ENCODE measurements at regions not wholly inside any gene's neighbourhood (a gene's known extent, or its start where the extent isn't known, plus 50 kb on each side); places are given as distances from the start of the nearest gene placed in this dataset.

DNA sequence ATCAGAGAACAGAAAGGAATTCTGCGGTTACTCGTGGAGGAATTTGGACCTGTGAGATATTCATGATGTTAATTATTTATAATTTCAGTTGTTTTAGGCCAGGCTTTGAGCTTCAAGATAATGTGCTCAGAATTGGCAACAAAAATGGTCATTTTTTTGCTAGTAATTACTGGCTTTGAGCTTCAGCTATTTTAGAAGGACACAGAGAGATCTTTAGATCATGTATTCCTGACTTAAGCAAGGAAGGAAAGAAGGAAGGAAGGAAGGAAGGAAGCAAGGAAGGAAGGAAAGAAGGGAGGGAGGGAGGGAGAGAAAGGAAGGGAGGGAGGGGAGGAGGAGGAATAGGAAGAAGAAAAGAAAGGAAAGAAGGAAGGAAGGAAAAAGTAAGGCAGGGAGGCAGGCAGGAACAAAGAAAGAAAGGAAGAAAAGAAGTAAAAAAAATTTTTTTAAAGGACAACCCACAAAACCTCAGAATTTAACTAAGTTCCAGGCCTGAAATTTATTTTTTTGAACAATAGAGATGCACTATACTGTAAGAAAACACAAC, 277.9 kb upstream of the KLF3 start:
- Histone ChIP-seq H3K9me2 (ENCODE audit: low read depth, low read length) (no peaks in the 10 kb centered on the region), H3F3A (ENCODE audit: insufficient read depth, low read length) (no peaks in the 10 kb centered on the region), H3K36me3 (ENCODE audit: insufficient read depth, low read length) (no peaks in the 10 kb centered on the region), H3K27me3 (ENCODE audit: insufficient read depth, low read length) (no peaks in the 10 kb centered on the region), H3K9ac (ENCODE audit: low read length) (no peak overlapping the region), H3K4me2 (ENCODE audit: low read length) (no peak overlapping the region), H4K20me1 (ENCODE audit: insufficient read depth, low read length) (no peaks in the 10 kb centered on the region), H3K9me3 (ENCODE audit: low read length) (0 out of 2 replicates have a peak, but pooled peaks cover 4% of the 10 kb centered on the region), H3K4me3 (ENCODE audit: low read depth, low read length, poor library complexity, severe bottlenecking) (no peak overlapping the region), H2AFZ (ENCODE audit: low read length) (no peak overlapping the region), H3K4me1 (ENCODE audit: insufficient read depth, low read length, severe bottlenecking) (no peaks in the 10 kb centered on the region), H3K27ac (ENCODE audit: low read depth, low read length, poor library complexity, severe bottlenecking) (no peak overlapping the region), H3K79me2 (ENCODE audit: insufficient read depth, low read length) (no peaks in the 10 kb centered on the region)
- TF ChIP-seq, protein P1, sequence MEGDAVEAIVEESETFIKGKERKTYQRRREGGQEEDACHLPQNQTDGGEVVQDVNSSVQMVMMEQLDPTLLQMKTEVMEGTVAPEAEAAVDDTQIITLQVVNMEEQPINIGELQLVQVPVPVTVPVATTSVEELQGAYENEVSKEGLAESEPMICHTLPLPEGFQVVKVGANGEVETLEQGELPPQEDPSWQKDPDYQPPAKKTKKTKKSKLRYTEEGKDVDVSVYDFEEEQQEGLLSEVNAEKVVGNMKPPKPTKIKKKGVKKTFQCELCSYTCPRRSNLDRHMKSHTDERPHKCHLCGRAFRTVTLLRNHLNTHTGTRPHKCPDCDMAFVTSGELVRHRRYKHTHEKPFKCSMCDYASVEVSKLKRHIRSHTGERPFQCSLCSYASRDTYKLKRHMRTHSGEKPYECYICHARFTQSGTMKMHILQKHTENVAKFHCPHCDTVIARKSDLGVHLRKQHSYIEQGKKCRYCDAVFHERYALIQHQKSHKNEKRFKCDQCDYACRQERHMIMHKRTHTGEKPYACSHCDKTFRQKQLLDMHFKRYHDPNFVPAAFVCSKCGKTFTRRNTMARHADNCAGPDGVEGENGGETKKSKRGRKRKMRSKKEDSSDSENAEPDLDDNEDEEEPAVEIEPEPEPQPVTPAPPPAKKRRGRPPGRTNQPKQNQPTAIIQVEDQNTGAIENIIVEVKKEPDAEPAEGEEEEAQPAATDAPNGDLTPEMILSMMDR (IDR thresholded peaks at IDR 0.05; ENCODE audit: low read length), result no peak
- no peak for TF ChIP-seq EZH2 (IDR thresholded peaks at IDR 0.05; ENCODE audit: borderline replicate concordance, low read length)

DNA sequence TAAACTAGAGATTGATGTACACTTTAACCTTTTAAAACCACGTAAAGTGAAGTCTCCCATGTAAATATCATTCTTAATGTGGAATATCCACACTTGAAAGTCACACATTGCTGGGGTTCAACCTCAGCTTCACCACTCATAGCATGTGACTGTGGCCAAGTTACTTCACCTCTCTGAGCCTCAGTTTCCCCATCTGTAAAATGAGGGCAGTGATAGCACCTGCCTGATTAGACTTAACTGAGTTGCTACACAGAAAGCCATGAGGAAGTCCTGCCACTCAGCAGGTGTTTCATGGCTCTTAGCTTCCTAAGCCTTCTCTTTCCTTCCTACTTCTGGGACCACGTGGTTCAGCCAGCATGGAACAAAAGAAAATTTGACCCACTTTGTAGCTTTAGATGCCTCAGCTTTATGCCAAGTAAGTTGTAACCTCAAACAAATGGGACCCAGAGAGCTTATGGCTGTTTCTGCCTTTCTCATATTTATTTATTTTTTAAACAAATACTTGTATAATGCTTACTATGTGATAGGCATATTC, 277.3 kb upstream of the KLF3 start:
- 0 out of 2 replicates have a peak, but pooled peaks cover 4% of the 10 kb centered on the region for H3K9me3 ChIP-seq (ENCODE audit: low read length)
- no peaks in the 10 kb centered on the region for H3K9me2 ChIP-seq (ENCODE audit: low read depth, low read length)
- H3F3A ChIP-seq (ENCODE audit: insufficient read depth, low read length), result no peaks in the 10 kb centered on the region
- no peak overlapping the region for H3K27ac ChIP-seq (ENCODE audit: low read depth, low read length, poor library complexity, severe bottlenecking)
- no peak overlapping the region for H3K9ac ChIP-seq (ENCODE audit: low read length)
- no peak overlapping the region for H3K4me2 ChIP-seq (ENCODE audit: low read length)
- H3K36me3 ChIP-seq (ENCODE audit: insufficient read depth, low read length), result no peaks in the 10 kb centered on the region
- no peak overlapping the region for H2AFZ ChIP-seq (ENCODE audit: low read length)
- no peaks in the 10 kb centered on the region for H4K20me1 ChIP-seq (ENCODE audit: insufficient read depth, low read length)
- no peaks in the 10 kb centered on the region for H3K79me2 ChIP-seq (ENCODE audit: insufficient read depth, low read length)
- no peaks in the 10 kb centered on the region for H3K4me1 ChIP-seq (ENCODE audit: insufficient read depth, low read length, severe bottlenecking)
- no peaks in the 10 kb centered on the region for H3K27me3 ChIP-seq (ENCODE audit: insufficient read depth, low read length)
- TF ChIP-seq EZH2 (IDR thresholded peaks at IDR 0.05; ENCODE audit: borderline replicate concordance, low read length), result no peak
- TF ChIP-seq, protein P1 (IDR thresholded peaks at IDR 0.05; ENCODE audit: low read length), result no peak
- H3K4me3 ChIP-seq (ENCODE audit: low read depth, low read length, poor library complexity, severe bottlenecking), result no peak overlapping the region

DNA sequence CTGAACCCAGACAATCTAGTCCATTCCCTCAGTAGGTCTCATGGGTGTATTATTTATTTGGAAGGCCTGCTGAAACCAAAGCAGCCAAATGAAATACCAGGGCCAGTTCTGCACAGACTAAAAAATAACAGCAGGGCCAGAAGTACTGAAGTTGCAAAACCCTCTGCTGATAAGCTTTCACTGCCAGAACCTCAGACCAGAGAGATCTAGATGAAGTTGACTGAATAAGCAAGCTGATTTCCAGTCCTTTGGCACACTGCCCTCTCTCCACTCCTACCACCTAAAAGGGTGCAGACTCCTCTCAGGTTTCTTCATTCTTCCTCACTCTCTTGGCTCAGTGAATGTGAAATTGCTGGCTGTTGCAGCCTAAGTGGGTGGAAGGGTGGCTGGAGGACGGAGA, 276.7 kb upstream of the KLF3 start:
- no peaks in the 10 kb centered on the region for H4K20me1 ChIP-seq (ENCODE audit: insufficient read depth, low read length)
- H3K4me1 ChIP-seq (ENCODE audit: insufficient read depth, low read length, severe bottlenecking), result no peaks in the 10 kb centered on the region
- 0 out of 2 replicates have a peak, but pooled peaks cover 4% of the 10 kb centered on the region for H3K9me3 ChIP-seq (ENCODE audit: low read length)
- no peak overlapping the region for H3K4me3 ChIP-seq (ENCODE audit: low read depth, low read length, poor library complexity, severe bottlenecking)
- TF ChIP-seq EZH2 (IDR thresholded peaks at IDR 0.05; ENCODE audit: borderline replicate concordance, low read length), result no peak
- TF ChIP-seq, protein P1 (IDR thresholded peaks at IDR 0.05; ENCODE audit: low read length), result no peak
- H3K9ac ChIP-seq (ENCODE audit: low read length), result no peak overlapping the region
- H3K4me2 ChIP-seq (ENCODE audit: low read length), result no peak overlapping the region
- H3K9me2 ChIP-seq (ENCODE audit: low read depth, low read length), result no peaks in the 10 kb centered on the region
- H2AFZ ChIP-seq (ENCODE audit: low read length), result no peak overlapping the region
- no peaks in the 10 kb centered on the region for H3K27me3 ChIP-seq (ENCODE audit: insufficient read depth, low read length)
- H3K79me2 ChIP-seq (ENCODE audit: insufficient read depth, low read length), result no peaks in the 10 kb centered on the region
- H3K27ac ChIP-seq (ENCODE audit: low read depth, low read length, poor library complexity, severe bottlenecking), result no peak overlapping the region
- H3F3A ChIP-seq (ENCODE audit: insufficient read depth, low read length), result no peaks in the 10 kb centered on the region
- no peaks in the 10 kb centered on the region for H3K36me3 ChIP-seq (ENCODE audit: insufficient read depth, low read length)

Measured in OCI-LY1 (cell line).